Activated naive CD4-positive, alpha-beta T cell treated with anti-CD3 and anti-CD28 coated beads, Interleukin-2, amount 50 U/mL, for 24 hours (primary cell): ENCODE measurements at regions not wholly inside any gene's neighbourhood (a gene's known extent, or its start where the extent isn't known, plus 50 kb on each side); places are given as distances from the start of the nearest gene placed in this dataset.

Experiments
- H3K27ac Mint-ChIP-seq: one replicate; pipeline ENCODE4 v1.8.0; 2021; ENCODE audit warnings: mild to moderate bottlenecking, mixed read lengths
- H3K27me3 Mint-ChIP-seq: one replicate; pipeline ENCODE4 v1.8.0; 2021; ENCODE audit warnings: mixed read lengths
- H3K36me3 Mint-ChIP-seq: one replicate; pipeline ENCODE4 v1.8.0; 2021; ENCODE audit warnings: mixed read lengths
- H3K4me1 Mint-ChIP-seq: one replicate; pipeline ENCODE4 v1.8.0; 2021; ENCODE audit warnings: mixed read lengths
- H3K4me3 Mint-ChIP-seq: one replicate; pipeline ENCODE4 v1.8.0; 2021; ENCODE audit warnings: mild to moderate bottlenecking, mixed read lengths
- H3K9me3 Mint-ChIP-seq: one replicate; pipeline ENCODE4 v1.8.0; 2021; ENCODE audit warnings: mixed read lengths

DNA sequence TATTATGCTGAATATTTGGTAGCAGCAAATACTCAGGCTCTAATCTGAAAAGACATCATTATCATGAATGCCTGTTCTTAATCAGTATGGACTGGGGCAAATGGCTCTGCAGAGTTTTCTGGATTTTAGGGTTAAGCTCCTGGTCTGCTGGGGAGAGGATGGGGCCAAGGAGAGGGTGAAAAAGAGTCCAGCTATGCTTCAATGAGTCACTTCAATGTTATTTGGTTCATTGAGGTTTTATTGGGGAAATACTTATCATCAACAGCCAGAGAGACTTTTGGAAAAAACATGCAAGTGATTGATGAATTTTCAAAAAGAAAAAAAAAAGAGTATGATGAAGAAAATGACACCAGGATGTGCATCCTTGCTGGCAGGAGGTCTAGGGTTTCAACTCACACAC is 278.3 kb downstream of the UQCRFS1 start:
- no peaks in the 10 kb centered on the region for H3K36me3 Mint-ChIP-seq
- H3K4me1 Mint-ChIP-seq = no peaks in the 10 kb centered on the region
- peaks cover 5% of the 10 kb centered on the region for H3K27me3 Mint-ChIP-seq
- H3K9me3 Mint-ChIP-seq = no peaks in the 10 kb centered on the region
- no peak overlapping the region for H3K4me3 Mint-ChIP-seq
- no peak overlapping the region for H3K27ac Mint-ChIP-seq

DNA sequence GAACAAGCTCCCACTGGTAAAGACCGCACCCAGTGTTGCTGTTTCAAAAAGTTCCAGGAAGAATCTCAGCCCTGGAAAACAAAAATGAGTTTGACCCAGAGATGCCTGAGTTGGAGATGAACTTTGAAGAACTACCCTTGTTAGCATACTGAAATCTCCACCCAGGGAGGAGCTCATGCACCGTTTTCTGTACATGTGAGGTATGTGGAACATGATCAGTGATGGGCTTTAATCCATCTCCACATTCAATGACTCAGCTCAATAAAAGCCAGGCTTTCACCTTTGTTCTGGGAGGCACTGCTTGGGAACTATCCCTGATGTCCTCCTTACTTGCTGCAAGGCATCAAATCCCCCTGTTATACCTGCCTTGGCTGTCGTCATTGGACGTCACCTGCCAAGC is 279.9 kb downstream of the UQCRFS1 start:
- no peak overlapping the region for H3K27ac Mint-ChIP-seq
- no peaks in the 10 kb centered on the region for H3K9me3 Mint-ChIP-seq
- no peaks in the 10 kb centered on the region for H3K36me3 Mint-ChIP-seq
- H3K4me3 Mint-ChIP-seq = no peak overlapping the region
- no peaks in the 10 kb centered on the region for H3K4me1 Mint-ChIP-seq
- H3K27me3 Mint-ChIP-seq = peaks cover 7% of the 10 kb centered on the region

DNA sequence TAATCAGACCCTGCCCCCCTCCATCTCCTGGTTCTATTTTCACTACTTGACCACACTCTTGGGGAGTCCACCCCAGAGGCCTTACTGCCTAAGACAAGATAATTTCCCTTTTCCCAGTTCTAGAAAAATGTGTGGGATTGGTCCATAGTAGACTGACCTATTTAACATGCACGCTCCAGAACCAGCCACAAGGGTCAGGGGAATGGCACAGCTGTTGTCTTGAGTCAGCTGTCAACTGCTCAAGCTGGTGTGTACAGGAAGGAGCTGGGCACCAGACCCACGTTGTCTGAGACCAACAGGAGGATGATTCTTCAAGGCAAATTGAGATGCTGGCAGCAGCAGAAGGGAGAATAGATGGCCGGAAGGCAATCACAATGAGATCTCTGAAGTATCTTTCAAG is 280.5 kb downstream of the UQCRFS1 start:
- H3K27me3 Mint-ChIP-seq = peaks cover 7% of the 10 kb centered on the region
- H3K4me3 Mint-ChIP-seq = no peak overlapping the region
- H3K4me1 Mint-ChIP-seq = no peaks in the 10 kb centered on the region
- H3K9me3 Mint-ChIP-seq = no peaks in the 10 kb centered on the region
- no peaks in the 10 kb centered on the region for H3K36me3 Mint-ChIP-seq
- H3K27ac Mint-ChIP-seq = no peak overlapping the region

DNA sequence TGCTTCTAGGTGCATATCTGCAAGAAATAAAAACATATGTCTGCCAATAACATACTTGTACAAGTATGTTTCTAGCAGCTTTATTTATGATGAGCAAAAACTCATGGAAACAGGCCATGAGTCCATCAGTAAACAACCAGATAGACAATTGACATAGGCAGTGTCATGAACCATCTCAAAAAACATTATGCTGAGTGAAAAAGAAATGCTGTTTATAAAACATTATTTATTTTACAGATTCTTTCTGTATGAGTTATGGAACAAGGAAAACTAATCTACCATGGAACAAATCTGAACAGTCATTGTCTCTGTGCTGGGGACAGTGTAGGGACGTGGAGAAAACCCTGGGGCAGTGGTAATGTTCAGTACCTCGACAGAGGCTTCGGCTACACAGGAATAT is 283.9 kb downstream of the UQCRFS1 start:
- Mint-ChIP-seq H3K27ac (no peak overlapping the region), H3K9me3 (no peaks in the 10 kb centered on the region), H3K27me3 (peaks cover 7% of the 10 kb centered on the region), H3K4me1 (no peaks in the 10 kb centered on the region), H3K4me3 (no peak overlapping the region), H3K36me3 (peaks cover 2% of the 10 kb centered on the region)

DNA sequence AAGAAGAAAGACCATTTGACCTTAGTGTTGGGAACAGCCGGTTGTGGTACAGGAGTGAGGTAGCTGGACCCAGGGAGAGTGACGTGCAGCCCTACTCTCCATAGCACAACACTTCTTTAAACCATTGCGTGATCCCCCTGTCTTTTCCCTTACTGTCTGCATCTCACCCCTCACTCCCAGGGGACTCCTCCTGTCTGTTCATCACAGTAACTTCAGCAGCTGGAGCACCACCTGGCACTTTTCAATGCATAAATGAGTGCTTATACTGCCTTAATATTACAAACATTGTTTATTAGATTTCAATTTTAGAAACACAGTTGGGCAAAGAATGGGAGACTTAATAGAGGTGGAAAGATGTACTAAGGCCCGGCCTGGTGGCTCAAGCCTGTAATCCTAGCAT is 285.5 kb downstream of the UQCRFS1 start:
- no peak overlapping the region for H3K4me3 Mint-ChIP-seq
- H3K4me1 Mint-ChIP-seq = no peaks in the 10 kb centered on the region
- no peaks in the 10 kb centered on the region for H3K9me3 Mint-ChIP-seq
- peaks cover 7% of the 10 kb centered on the region for H3K27me3 Mint-ChIP-seq
- peaks cover 2% of the 10 kb centered on the region for H3K36me3 Mint-ChIP-seq
- H3K27ac Mint-ChIP-seq = no peak overlapping the region

DNA sequence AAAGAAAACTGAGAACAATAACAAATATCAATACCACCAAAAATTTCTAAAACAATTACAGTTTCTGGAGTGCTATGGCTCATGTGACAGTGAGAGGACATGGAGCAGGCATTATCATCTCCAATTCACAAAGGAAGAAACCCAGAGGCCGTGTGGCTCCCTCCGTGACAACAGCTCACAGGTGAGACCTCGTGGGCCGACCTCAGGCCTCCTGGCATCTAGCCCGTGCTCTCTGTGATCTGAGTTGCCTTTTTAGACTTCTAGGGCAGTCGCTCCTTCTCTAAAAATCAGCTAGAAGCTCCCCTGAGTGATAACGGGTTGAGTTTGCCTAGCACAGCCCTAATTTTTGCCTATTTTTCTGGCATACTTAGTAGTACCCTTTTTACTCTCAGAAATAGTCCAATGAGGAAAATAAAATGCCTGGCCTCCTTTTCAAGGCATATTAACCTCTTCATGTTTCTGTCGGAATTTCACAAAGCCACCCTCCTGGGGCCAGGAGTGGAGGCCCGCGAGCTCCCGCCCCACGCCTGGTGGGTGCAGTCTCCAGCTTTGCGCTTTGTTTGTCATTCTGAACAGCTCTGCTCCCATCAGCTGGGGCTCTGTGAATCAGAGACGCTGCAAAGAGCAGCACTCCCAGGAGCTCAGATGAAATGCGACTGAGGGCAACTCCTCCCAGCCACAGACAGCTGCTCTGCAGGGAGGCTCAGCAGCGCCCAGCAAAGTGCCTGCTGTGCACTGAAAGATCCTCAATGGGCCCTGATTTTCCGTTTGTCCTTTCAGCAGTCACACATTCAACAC is 292.5 kb downstream of the UQCRFS1 start:
- no peaks in the 10 kb centered on the region for H3K9me3 Mint-ChIP-seq
- peaks cover 3% of the 10 kb centered on the region for H3K27me3 Mint-ChIP-seq
- H3K36me3 Mint-ChIP-seq = no peaks in the 10 kb centered on the region
- H3K4me1 Mint-ChIP-seq = no peaks in the 10 kb centered on the region
- H3K4me3 Mint-ChIP-seq = no peak overlapping the region
- H3K27ac Mint-ChIP-seq = no peak overlapping the region

DNA sequence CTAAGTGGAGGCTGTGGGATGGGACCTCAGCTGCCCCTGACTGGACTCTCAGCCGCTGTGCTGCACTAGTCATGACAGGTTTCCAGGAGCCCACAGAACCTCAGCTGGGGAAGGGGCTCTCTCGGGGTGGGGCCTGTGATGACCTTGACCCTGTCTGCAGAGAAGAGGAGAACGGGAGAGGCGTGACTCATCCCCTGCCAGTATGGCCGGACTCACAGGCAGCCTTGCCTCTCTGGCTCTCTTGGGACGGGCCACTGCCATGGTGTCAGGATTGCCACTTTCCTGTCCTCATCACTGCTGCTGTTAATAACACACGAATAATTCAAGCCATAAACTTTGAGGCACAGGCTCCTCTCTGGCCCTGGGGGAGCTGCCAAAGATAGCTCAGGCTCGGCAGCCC is 295.3 kb downstream of the UQCRFS1 start:
- Mint-ChIP-seq H3K4me3 (no peak overlapping the region), H3K36me3 (peaks cover 1% of the 10 kb centered on the region), H3K27me3 (peaks cover 3% of the 10 kb centered on the region), H3K9me3 (no peaks in the 10 kb centered on the region), H3K27ac (no peak overlapping the region), H3K4me1 (no peaks in the 10 kb centered on the region)

DNA sequence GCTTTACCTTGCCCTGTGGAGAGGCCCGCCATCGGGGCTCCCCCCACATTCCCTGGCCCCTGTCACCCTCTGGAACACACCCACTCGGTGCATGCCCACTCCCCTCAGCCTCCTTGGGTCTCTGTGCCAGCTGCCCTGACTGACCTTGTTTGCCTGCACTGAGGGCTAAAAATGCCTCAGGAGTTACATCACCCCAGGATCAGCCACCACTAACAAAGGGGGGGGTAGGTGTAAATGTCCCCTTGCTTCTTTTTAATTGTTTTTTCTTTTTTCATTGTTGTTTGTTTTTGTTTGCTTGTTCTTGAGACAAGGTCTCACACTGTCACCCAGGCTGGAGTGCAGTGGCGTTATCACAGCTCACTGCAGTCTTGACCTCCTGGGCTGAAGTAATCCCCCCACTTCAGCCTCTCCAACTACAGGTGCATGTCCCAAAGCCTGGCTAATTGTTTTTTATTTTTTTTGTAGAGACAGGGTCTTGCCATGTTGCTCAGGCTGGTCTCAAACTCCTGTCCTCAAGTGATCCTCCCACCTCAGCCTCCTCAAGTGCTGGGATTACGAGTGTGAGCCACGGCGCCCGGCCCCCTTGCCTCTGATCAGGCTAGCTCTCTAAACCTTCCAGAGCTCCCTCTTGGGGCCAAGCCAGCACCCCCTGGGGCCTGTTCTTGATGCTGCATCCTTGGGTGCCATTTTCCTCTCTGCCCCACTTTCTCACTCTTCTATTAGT is 297.1 kb downstream of the UQCRFS1 start:
- Mint-ChIP-seq H3K27ac (no peak overlapping the region), H3K36me3 (peaks cover 1% of the 10 kb centered on the region), H3K9me3 (no peaks in the 10 kb centered on the region), H3K4me1 (no peaks in the 10 kb centered on the region), H3K27me3 (peaks cover under 1% of the 10 kb centered on the region), H3K4me3 (no peak overlapping the region)

DNA sequence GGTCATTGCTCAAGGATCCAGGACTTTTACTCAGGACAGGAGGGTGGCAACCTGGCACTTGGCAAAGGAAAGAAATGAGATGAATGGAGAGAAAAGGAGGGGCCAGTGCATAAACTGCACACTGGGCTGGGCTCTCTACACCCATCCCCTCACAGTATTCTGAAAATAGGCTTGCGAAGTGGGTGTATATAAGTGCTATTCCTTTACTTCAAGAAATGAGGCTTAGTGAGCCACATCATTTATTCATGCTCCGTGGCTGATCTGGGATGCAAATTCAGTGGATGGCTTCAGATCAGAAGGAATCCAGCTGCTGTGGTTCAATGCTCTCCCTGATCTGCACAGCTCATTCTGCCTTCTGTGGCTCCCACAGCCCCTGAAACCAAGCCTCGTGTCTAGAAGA is 297.7 kb downstream of the UQCRFS1 start:
- Mint-ChIP-seq H3K27me3 (no peaks in the 10 kb centered on the region), H3K27ac (no peak overlapping the region), H3K36me3 (peaks cover 1% of the 10 kb centered on the region), H3K4me3 (no peak overlapping the region), H3K4me1 (no peaks in the 10 kb centered on the region), H3K9me3 (no peaks in the 10 kb centered on the region)

DNA sequence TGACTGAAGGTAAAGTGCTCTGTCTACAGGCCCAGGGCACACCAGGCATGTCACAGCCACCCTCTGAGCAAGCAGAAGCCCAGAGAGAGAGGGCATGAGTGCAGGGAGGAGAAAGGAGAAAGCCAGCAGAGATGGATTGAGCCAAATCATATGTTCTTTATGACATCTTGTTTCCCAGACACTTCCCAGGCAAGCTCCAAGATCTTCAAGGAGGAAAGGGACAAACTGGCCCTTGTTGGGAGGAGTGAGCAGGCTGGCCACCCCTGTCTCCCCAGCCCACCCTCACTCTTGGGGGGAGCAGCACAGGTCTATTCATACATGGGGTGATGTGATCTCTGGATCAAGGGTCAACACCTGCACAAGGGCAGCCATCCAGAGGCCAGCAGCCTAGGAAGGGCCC is 298.8 kb downstream of the UQCRFS1 start:
- H3K27ac Mint-ChIP-seq = no peak overlapping the region
- no peaks in the 10 kb centered on the region for H3K9me3 Mint-ChIP-seq
- no peaks in the 10 kb centered on the region for H3K27me3 Mint-ChIP-seq
- no peak overlapping the region for H3K4me3 Mint-ChIP-seq
- H3K4me1 Mint-ChIP-seq = no peaks in the 10 kb centered on the region
- peaks cover 1% of the 10 kb centered on the region for H3K36me3 Mint-ChIP-seq

DNA sequence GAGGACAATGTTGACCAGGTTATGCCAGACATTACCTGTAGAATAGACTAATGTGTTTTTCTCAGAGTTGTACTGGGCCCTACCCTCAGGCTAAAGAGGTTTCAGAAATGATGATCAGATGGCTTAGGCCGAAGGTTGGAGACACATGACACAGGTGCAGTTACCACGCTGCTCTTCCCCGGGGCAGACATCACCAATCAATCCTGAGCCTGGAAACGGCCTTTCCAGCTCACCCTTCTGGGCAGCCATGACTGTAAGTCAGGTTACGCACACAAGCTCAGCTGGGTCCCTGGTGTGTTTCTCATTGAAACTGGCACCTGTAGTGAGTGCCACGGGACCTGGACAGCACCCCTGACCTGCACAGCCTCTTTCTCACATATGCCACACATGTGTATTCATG is 299.3 kb downstream of the UQCRFS1 start:
- no peak overlapping the region for H3K27ac Mint-ChIP-seq
- no peaks in the 10 kb centered on the region for H3K4me1 Mint-ChIP-seq
- H3K4me3 Mint-ChIP-seq = no peak overlapping the region
- H3K9me3 Mint-ChIP-seq = no peaks in the 10 kb centered on the region
- peaks cover 1% of the 10 kb centered on the region for H3K36me3 Mint-ChIP-seq
- H3K27me3 Mint-ChIP-seq = no peaks in the 10 kb centered on the region

DNA sequence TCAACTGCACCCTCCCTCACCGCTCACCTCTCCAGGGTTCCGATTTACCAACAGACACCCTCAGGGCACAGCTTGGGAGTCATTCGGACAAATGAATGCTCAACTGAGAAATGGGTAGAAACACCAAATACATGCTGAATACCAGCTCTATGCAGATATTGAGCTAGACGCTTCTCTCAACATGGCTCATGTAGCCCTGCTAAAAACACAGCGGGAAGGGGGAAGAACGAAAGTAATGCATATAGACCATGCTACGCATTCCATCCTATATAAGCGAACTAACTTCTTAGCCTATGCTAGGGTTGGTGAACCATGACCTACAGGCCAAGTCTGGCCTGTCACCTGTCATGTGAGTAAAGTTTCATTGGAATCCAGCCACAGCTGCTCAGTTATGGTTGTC is 304.0 kb downstream of the UQCRFS1 start:
- Mint-ChIP-seq H3K27ac (no peak overlapping the region), H3K27me3 (no peaks in the 10 kb centered on the region), H3K4me3 (no peak overlapping the region), H3K9me3 (no peaks in the 10 kb centered on the region), H3K4me1 (no peaks in the 10 kb centered on the region), H3K36me3 (no peaks in the 10 kb centered on the region)

DNA sequence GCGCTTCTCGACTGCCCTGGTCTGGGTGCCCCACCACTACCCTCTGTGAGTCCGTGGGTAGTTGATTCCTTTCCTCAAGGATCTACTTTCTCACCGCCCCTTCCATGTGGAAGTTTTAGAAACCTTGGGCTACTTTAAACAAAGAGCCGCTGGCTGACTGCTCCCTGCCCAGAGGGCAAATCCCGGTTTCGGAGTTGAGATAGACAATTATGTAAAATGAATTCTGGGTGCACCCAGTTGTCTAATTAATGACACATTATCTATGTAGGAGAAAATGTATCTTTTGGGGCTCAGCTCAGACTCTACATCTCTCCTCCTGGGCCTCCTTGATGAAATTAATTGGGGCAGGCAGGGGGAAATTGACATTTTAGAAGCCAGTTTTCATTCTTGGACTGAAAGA is 305.4 kb downstream of the UQCRFS1 start:
- Mint-ChIP-seq H3K36me3 (no peaks in the 10 kb centered on the region), H3K9me3 (no peaks in the 10 kb centered on the region), H3K4me3 (no peak overlapping the region), H3K27ac (no peak overlapping the region), H3K27me3 (no peaks in the 10 kb centered on the region), H3K4me1 (no peaks in the 10 kb centered on the region)

DNA sequence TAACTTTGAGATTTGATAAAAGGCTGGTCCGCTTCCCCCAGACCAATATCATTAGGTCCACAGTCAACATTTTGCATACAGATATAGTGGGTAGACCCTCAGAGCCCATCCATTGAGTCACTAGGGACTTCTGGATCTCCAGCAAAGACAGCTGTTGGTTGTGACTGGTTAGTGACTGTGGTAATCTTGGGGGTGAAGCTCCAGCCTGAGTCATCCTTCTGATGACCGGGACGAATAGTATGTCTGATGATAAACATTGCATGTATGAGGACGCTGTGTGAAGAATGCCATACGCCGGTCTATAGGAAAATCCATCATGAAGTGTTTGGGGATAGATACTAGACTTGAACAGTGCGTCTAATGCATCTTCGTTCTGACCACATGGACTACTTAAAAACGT is 307.0 kb downstream of the UQCRFS1 start:
- Mint-ChIP-seq H3K27me3 (no peaks in the 10 kb centered on the region), H3K36me3 (no peaks in the 10 kb centered on the region), H3K4me1 (no peaks in the 10 kb centered on the region), H3K4me3 (no peak overlapping the region), H3K27ac (no peak overlapping the region), H3K9me3 (no peaks in the 10 kb centered on the region)

DNA sequence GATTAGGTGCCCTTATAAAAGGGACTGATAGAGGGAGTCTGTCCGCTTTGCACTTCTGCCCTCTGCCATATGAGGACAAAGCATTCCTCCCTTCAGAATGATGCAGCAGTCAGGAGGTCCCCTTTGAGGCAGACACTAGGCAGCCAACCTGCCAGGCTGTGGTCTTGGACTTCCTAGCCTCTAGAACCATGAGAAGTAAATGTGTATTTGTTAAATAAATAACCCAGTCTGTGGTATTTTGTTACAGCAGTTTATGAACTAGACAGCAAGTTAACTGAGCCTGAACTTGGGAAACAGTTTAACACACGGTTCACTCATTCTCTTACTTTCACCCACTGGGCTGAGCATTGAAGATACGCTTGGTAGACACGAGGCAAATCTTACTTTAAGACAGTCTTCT is 313.2 kb downstream of the UQCRFS1 start:
- H3K27ac Mint-ChIP-seq = no peak overlapping the region
- H3K27me3 Mint-ChIP-seq = no peaks in the 10 kb centered on the region
- no peaks in the 10 kb centered on the region for H3K4me1 Mint-ChIP-seq
- H3K36me3 Mint-ChIP-seq = no peaks in the 10 kb centered on the region
- H3K9me3 Mint-ChIP-seq = no peaks in the 10 kb centered on the region
- H3K4me3 Mint-ChIP-seq = no peak overlapping the region

DNA sequence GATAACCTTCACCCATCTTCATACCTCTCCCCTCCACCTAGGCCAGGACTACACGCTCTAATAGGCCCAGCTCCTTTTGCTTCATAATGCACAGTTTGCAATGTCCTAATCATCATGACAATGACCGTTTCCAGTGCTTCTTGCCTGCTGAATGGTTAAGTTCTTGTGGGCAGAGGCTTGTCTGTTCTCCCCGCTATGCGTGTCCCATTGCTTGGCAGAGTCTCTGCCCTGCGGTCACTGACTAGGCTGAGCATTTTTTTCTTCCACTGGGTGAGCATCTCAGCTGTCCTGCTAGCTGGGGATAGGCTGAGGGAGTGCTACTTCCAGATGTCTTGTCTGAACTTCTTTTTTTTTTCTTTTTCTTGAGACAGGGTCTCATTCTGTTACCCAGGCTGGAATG is 314.7 kb downstream of the UQCRFS1 start:
- H3K9me3 Mint-ChIP-seq = no peaks in the 10 kb centered on the region
- no peak overlapping the region for H3K27ac Mint-ChIP-seq
- no peaks in the 10 kb centered on the region for H3K4me1 Mint-ChIP-seq
- H3K4me3 Mint-ChIP-seq = no peak overlapping the region
- H3K27me3 Mint-ChIP-seq = no peaks in the 10 kb centered on the region
- H3K36me3 Mint-ChIP-seq = no peaks in the 10 kb centered on the region
